Thyroid gland (tissue), 4 donors: ENCODE measurements at regions not wholly inside any gene's neighbourhood (a gene's known extent, or its start where the extent isn't known, plus 50 kb on each side); places are given as distances from the start of the nearest gene placed in this dataset.

Experiments
- POLR2A ChIP-seq, 2 donors: fragments of 450-650 bp; IDR thresholded peaks; one replicate each; pipeline ENCODE4 v1.6.1; 2017; ENCODE audit warnings: antibody characterized with exemption in 2 of 2, mild to moderate bottlenecking in 2 of 2, moderate library complexity in 1 of 2
- TF ChIP-seq, protein P1 (sequence below), 6 experiments: fragments of 200-600 bp in 3 of 6; fragments of 450-650 bp in 3 of 6; sonication (generic) in 3 of 6; IDR thresholded peaks; one replicate each; pipeline ENCODE4 v1.5.1; 2016 to 2019; ENCODE audit warnings: antibody characterized with exemption in 6 of 6, mild to moderate bottlenecking in 2 of 6, inconsistent platforms in 1 of 6, moderate library complexity in 1 of 6

DNA sequence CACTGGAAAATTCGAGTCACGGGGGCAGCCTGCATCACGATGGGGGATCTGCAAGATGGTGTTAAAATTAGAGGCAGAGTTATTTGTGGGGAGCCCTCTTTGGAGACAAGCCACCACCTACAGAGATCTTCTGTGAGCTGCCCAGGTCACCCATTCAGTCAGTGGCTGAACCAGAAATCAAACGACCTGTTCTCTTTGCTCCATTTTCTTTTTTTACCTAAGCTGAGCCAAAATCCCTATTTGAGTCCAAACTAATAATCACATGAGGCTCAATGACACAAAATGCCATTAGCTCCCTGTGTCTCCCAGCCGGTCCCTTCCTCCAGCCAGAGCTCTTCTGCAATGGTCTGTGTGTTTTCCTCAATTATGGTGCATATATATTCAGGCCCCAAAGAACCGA, 394.2 kb downstream of the AGTPBP1 start:
- TF ChIP-seq POLR2A (IDR thresholded peaks at IDR 0.05): no peak
- TF ChIP-seq, protein P1, sequence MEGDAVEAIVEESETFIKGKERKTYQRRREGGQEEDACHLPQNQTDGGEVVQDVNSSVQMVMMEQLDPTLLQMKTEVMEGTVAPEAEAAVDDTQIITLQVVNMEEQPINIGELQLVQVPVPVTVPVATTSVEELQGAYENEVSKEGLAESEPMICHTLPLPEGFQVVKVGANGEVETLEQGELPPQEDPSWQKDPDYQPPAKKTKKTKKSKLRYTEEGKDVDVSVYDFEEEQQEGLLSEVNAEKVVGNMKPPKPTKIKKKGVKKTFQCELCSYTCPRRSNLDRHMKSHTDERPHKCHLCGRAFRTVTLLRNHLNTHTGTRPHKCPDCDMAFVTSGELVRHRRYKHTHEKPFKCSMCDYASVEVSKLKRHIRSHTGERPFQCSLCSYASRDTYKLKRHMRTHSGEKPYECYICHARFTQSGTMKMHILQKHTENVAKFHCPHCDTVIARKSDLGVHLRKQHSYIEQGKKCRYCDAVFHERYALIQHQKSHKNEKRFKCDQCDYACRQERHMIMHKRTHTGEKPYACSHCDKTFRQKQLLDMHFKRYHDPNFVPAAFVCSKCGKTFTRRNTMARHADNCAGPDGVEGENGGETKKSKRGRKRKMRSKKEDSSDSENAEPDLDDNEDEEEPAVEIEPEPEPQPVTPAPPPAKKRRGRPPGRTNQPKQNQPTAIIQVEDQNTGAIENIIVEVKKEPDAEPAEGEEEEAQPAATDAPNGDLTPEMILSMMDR (IDR thresholded peaks at IDR 0.05): no peak
